ENCODE measurements at regions not wholly inside any gene's neighbourhood (a gene's known extent, or its start where the extent isn't known, plus 50 kb on each side); places are given as distances from the start of the nearest gene placed in this dataset.

GRCh38 chr17:71460943-71461342 is 659.9 kb upstream of the SOX9 start:
- Histone ChIP-seq H3K27me3 (ENCODE audit: control insufficient read depth, insufficient read depth, low read length) (no peaks in the 10 kb centered on the region), H3K4me1 (ENCODE audit: control insufficient read depth, insufficient read depth, low read length) (no peaks in the 10 kb centered on the region), H3K9me3 (ENCODE audit: control insufficient read depth, low read length) (no peaks in the 10 kb centered on the region), H3K36me3 (ENCODE audit: control insufficient read depth, insufficient read depth, low read length) (no peaks in the 10 kb centered on the region), H3K9ac (ENCODE audit: low read length) (no peak overlapping the region), H3K4me3 (ENCODE audit: low read length) (no peak overlapping the region)

- H3K9me3 ChIP-seq (ENCODE audit: control insufficient read depth, low read length): no peaks in the 10 kb centered on the region
- H3K36me3 ChIP-seq (ENCODE audit: control insufficient read depth, insufficient read depth, low read length): no peaks in the 10 kb centered on the region
- H3K27me3 ChIP-seq (ENCODE audit: control insufficient read depth, insufficient read depth, low read length): no peaks in the 10 kb centered on the region
- H3K9ac ChIP-seq (ENCODE audit: low read length): no peak overlapping the region
- no peak overlapping the region for H3K4me3 ChIP-seq (ENCODE audit: low read length)
- no peaks in the 10 kb centered on the region for H3K4me1 ChIP-seq (ENCODE audit: control insufficient read depth, insufficient read depth, low read length)
Observed at GRCh38 chr17:71461498-71462169, 659.2 kb upstream of the SOX9 start.

- Histone ChIP-seq H3K9me3 (ENCODE audit: control insufficient read depth, low read length) (no peaks in the 10 kb centered on the region), H3K9ac (ENCODE audit: low read length) (no peak overlapping the region), H3K27me3 (ENCODE audit: control insufficient read depth, insufficient read depth, low read length) (no peaks in the 10 kb centered on the region), H3K36me3 (ENCODE audit: control insufficient read depth, insufficient read depth, low read length) (no peaks in the 10 kb centered on the region), H3K4me1 (ENCODE audit: control insufficient read depth, insufficient read depth, low read length) (no peaks in the 10 kb centered on the region), H3K4me3 (ENCODE audit: low read length) (no peak overlapping the region)
Observed at GRCh38 chr17:71464241-71464640, 656.6 kb upstream of the SOX9 start.

- H3K27me3 ChIP-seq (ENCODE audit: control insufficient read depth, insufficient read depth, low read length): no peaks in the 10 kb centered on the region
- H3K4me1 ChIP-seq (ENCODE audit: control insufficient read depth, insufficient read depth, low read length): no peaks in the 10 kb centered on the region
- H3K9ac ChIP-seq (ENCODE audit: low read length): no peak overlapping the region
Observed at GRCh38 chr17:71464751-71465150, 656.1 kb upstream of the SOX9 start.

GRCh38 chr17:71467719-71468118 is 653.1 kb upstream of the SOX9 start:
- H3K4me1 ChIP-seq (ENCODE audit: control insufficient read depth, insufficient read depth, low read length): no peaks in the 10 kb centered on the region
- no peak overlapping the region for H3K4me3 ChIP-seq (ENCODE audit: low read length)
- H3K27me3 ChIP-seq (ENCODE audit: control insufficient read depth, insufficient read depth, low read length): no peaks in the 10 kb centered on the region
- H3K9ac ChIP-seq (ENCODE audit: low read length): no peak overlapping the region
- no peaks in the 10 kb centered on the region for H3K36me3 ChIP-seq (ENCODE audit: control insufficient read depth, insufficient read depth, low read length)
- no peaks in the 10 kb centered on the region for H3K9me3 ChIP-seq (ENCODE audit: control insufficient read depth, low read length)

More at GRCh38 chr17:71464751-71465150, 656.1 kb upstream of the SOX9 start:
- Histone ChIP-seq H3K36me3 (ENCODE audit: control insufficient read depth, insufficient read depth, low read length) (no peaks in the 10 kb centered on the region), H3K4me3 (ENCODE audit: low read length) (no peak overlapping the region), H3K9me3 (ENCODE audit: control insufficient read depth, low read length) (no peaks in the 10 kb centered on the region)

GRCh38 chr17:71470062-71470461 is 650.8 kb upstream of the SOX9 start:
- no peak overlapping the region for H3K4me3 ChIP-seq (ENCODE audit: low read length)
- no peaks in the 10 kb centered on the region for H3K4me1 ChIP-seq (ENCODE audit: control insufficient read depth, insufficient read depth, low read length)

GRCh38 chr17:71472809-71473789 is 647.7 kb upstream of the SOX9 start:
- Histone ChIP-seq H3K9ac (ENCODE audit: low read length) (no peak overlapping the region), H3K4me1 (ENCODE audit: control insufficient read depth, insufficient read depth, low read length) (no peaks in the 10 kb centered on the region), H3K9me3 (ENCODE audit: control insufficient read depth, low read length) (no peaks in the 10 kb centered on the region), H3K36me3 (ENCODE audit: control insufficient read depth, insufficient read depth, low read length) (no peaks in the 10 kb centered on the region), H3K4me3 (ENCODE audit: low read length) (no peak overlapping the region), H3K27me3 (ENCODE audit: control insufficient read depth, insufficient read depth, low read length) (no peaks in the 10 kb centered on the region)

More at GRCh38 chr17:71470062-71470461, 650.8 kb upstream of the SOX9 start:
- no peak overlapping the region for H3K9ac ChIP-seq (ENCODE audit: low read length)
- H3K27me3 ChIP-seq (ENCODE audit: control insufficient read depth, insufficient read depth, low read length): no peaks in the 10 kb centered on the region
- H3K36me3 ChIP-seq (ENCODE audit: control insufficient read depth, insufficient read depth, low read length): no peaks in the 10 kb centered on the region
- no peaks in the 10 kb centered on the region for H3K9me3 ChIP-seq (ENCODE audit: control insufficient read depth, low read length)

GRCh38 chr17:71477356-71477755 is 643.5 kb upstream of the SOX9 start:
- Histone ChIP-seq H3K9ac (ENCODE audit: low read length) (no peak overlapping the region), H3K36me3 (ENCODE audit: control insufficient read depth, insufficient read depth, low read length) (no peaks in the 10 kb centered on the region), H3K27me3 (ENCODE audit: control insufficient read depth, insufficient read depth, low read length) (no peaks in the 10 kb centered on the region), H3K4me1 (ENCODE audit: control insufficient read depth, insufficient read depth, low read length) (no peaks in the 10 kb centered on the region), H3K4me3 (ENCODE audit: low read length) (no peak overlapping the region), H3K9me3 (ENCODE audit: control insufficient read depth, low read length) (no peaks in the 10 kb centered on the region)

- Histone ChIP-seq H3K36me3 (ENCODE audit: control insufficient read depth, insufficient read depth, low read length) (no peaks in the 10 kb centered on the region), H3K9ac (ENCODE audit: low read length) (no peak overlapping the region), H3K9me3 (ENCODE audit: control insufficient read depth, low read length) (no peaks in the 10 kb centered on the region), H3K4me3 (ENCODE audit: low read length) (no peak overlapping the region), H3K4me1 (ENCODE audit: control insufficient read depth, insufficient read depth, low read length) (no peaks in the 10 kb centered on the region), H3K27me3 (ENCODE audit: control insufficient read depth, insufficient read depth, low read length) (no peaks in the 10 kb centered on the region)
Observed at GRCh38 chr17:71480099-71480498, 640.7 kb upstream of the SOX9 start.

- H3K9ac ChIP-seq (ENCODE audit: low read length): no peak overlapping the region
- H3K9me3 ChIP-seq (ENCODE audit: control insufficient read depth, low read length): no peaks in the 10 kb centered on the region
- no peaks in the 10 kb centered on the region for H3K27me3 ChIP-seq (ENCODE audit: control insufficient read depth, insufficient read depth, low read length)
- no peaks in the 10 kb centered on the region for H3K4me1 ChIP-seq (ENCODE audit: control insufficient read depth, insufficient read depth, low read length)
- no peaks in the 10 kb centered on the region for H3K36me3 ChIP-seq (ENCODE audit: control insufficient read depth, insufficient read depth, low read length)
- no peak overlapping the region for H3K4me3 ChIP-seq (ENCODE audit: low read length)
Observed at GRCh38 chr17:71482625-71483024, 638.2 kb upstream of the SOX9 start.

- Histone ChIP-seq H3K27me3 (ENCODE audit: control insufficient read depth, insufficient read depth, low read length) (no peaks in the 10 kb centered on the region), H3K36me3 (ENCODE audit: control insufficient read depth, insufficient read depth, low read length) (no peaks in the 10 kb centered on the region), H3K4me3 (ENCODE audit: low read length) (no peak overlapping the region), H3K4me1 (ENCODE audit: control insufficient read depth, insufficient read depth, low read length) (no peaks in the 10 kb centered on the region), H3K9me3 (ENCODE audit: control insufficient read depth, low read length) (no peaks in the 10 kb centered on the region), H3K9ac (ENCODE audit: low read length) (no peak overlapping the region)
Observed at GRCh38 chr17:71484546-71484945, 636.3 kb upstream of the SOX9 start.

- no peaks in the 10 kb centered on the region for H3K4me1 ChIP-seq (ENCODE audit: control insufficient read depth, insufficient read depth, low read length)
Observed at GRCh38 chr17:71485426-71485825, 635.4 kb upstream of the SOX9 start.

More at GRCh38 chr17:71485426-71485825, 635.4 kb upstream of the SOX9 start:
- Histone ChIP-seq H3K4me3 (ENCODE audit: low read length) (no peak overlapping the region), H3K9me3 (ENCODE audit: control insufficient read depth, low read length) (no peaks in the 10 kb centered on the region), H3K9ac (ENCODE audit: low read length) (no peak overlapping the region), H3K36me3 (ENCODE audit: control insufficient read depth, insufficient read depth, low read length) (no peaks in the 10 kb centered on the region), H3K27me3 (ENCODE audit: control insufficient read depth, insufficient read depth, low read length) (no peaks in the 10 kb centered on the region)

Measured in mucosa of stomach (tissue), 1 donor.